Adrenal gland (tissue), 5 donors: ENCODE measurements at regions not wholly inside any gene's neighbourhood (a gene's known extent, or its start where the extent isn't known, plus 50 kb on each side); places are given as distances from the start of the nearest gene placed in this dataset.

Experiments used
- CTCF ChIP-seq, 6 experiments: fragments of 450-650 bp in 4 of 6; fragments of 200-600 bp in 2 of 6; sonication (generic) in 1 of 6; IDR thresholded peaks; 1 replicate in 5 of 6; 2 replicates in 1 of 6; pipeline versions ENCODE4 v1.5.1 to v1.8.0; 2016 to 2021; ENCODE audit warnings: antibody characterized with exemption in 6 of 6, mild to moderate bottlenecking in 2 of 6, moderate library complexity in 1 of 6
- POLR2A ChIP-seq, 2 donors: fragments of 450-650 bp; IDR thresholded peaks; one replicate each; pipeline ENCODE4 v1.6.1; 2017; ENCODE audit warnings: antibody characterized with exemption in 2 of 2, mild to moderate bottlenecking in 2 of 2, moderate library complexity in 1 of 2
- donor health status: DM: no; HTN: no; CAD: no.

- TF ChIP-seq CTCF (IDR thresholded peaks at IDR 0.05) (no peak), POLR2A (IDR thresholded peaks at IDR 0.05) (no peak)
These were observed 978.4 kb upstream of the KLHL29 start for GRCh38 chr2:22406625-22407024.
